Fibroblast of peridontal ligament (primary cell): ENCODE measurements at regions not wholly inside any gene's neighbourhood (a gene's known extent, or its start where the extent isn't known, plus 50 kb on each side); places are given as distances from the start of the nearest gene placed in this dataset.
A peak's percentile ranks its signal among the peaks of the same experiment; 100 is the strongest.

Experiments used
- DNase-seq: peaks from one replicate; pipeline ENCODE4 v3.0.0-alpha.2; 2010; ENCODE audit errors: extremely low read depth

DNA sequence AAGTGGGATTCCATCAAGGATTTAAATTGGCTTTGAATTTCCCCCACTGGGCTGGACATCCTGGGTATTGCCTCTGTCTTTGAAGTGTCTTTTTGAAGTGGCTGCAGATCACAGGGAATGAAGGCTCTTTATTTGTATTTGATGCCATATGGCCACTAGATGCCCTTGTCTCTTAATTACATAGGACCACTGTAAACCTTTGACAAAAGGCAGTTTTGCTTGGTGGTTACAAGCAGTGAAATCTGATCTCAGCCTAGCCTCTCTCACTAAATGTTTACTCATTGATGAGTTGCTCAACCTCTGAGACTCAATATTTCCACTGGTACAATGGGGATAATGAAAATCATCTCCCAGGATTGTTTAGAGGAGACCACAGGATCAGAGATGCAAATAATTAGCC, 102.2 kb downstream of the INSIG2 start:
- DNase-seq = no peak

DNA sequence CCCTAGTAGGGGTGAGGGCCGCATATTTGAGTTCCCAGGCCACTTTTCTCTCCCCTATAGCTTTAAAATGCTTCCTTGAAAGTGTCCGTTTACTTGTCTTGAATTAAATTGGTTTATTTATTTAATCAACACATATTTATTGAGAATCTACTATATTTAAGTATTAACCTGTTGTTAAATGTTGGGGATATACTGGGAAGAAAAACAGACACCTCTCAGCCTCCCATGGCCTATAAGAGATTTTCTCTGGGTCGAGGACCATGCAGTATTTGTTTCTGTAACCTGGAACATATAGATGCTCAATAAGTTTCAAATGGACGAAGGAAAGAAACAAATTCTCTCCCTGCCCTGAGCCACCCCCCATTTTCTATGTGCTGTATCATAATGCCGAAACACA, 98.6 kb downstream of the INSIG2 start:
- DNase-seq = no peak

DNA sequence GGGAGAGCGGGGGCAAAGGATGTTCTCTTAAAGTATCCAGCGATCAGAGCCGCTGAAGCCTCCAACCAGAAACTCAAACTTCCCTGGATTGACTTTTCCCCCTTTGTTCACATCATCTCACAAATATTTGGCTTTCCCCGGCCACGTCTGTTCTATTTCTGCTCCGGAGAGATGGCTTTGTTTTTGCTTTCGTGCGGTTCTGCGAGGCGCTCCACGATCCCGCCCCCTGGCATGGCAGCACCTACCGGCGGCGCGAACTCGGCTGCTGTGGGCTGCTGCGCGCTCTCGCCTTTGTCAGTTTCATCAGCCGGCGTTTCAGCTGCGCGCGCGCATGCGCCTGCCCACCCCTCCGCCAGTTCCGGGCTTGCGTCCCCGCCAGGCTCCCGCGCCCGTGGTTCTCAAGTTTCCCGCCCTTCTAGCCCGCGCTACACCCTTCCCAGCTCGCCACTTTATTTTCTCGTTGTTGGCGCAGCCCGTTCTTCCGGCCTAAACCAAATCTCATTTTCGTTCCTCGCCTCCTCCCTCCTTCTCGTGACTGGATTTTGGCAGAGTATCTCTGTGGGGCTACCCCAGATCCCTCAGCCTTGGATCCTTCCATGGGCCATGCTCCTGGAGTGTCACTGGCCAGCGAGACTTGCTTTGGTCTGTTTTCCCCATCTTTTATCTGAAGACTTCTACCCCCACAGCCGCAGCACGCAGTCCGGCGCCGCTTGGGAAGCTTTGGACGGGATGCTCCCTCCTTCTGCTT, 98.0 kb downstream of the INSIG2 start:
- peak; percentile 73 for DNase-seq

DNA sequence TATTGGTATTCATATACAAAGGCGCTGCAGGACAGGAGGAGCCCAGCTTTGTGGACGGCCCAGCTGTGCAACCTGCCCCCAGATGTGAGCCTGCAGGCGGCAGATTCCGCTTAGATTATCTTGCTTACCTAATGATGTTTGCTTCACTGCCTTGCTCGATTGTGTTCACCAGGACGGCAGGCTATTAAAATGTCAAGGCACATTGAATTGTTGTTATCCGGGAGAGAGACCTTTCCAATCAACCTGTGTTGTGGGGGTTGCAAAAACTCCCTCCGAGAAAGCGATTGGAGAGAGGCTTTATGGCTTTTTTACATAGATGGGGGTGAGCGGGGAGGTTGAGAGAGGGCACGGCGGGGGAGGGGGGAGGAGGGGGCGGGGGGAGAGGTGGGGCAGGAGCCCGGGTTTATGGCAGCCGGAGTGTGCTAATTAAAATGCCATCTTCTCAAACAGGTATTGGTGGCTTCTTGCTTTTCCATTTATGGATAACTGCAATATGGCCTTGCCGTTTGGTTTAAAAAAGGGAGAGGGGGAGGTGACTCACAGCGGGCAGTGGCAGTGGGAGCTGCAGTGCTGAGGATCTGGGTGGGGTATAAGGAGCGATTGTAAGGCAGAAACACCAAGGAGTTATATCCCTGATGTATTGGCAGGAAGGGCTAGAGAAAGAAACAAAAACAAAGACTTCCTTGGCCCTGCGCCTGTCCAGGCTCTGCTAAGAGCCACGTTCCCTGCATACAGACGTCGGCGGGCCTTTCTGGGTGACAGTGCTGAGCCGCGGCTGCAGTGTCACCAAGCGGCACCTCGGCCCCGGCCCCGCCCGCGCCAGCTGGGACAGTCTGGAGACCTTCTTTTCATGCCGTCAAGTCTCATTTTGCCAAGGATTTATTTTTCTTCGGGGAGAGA, 97.2 kb downstream of the INSIG2 start:
- DNase-seq = peak; percentile 26

- no peak for DNase-seq
Measured at GRCh38 chr2:118183381-118183780, 95.1 kb downstream of the INSIG2 start.

DNA sequence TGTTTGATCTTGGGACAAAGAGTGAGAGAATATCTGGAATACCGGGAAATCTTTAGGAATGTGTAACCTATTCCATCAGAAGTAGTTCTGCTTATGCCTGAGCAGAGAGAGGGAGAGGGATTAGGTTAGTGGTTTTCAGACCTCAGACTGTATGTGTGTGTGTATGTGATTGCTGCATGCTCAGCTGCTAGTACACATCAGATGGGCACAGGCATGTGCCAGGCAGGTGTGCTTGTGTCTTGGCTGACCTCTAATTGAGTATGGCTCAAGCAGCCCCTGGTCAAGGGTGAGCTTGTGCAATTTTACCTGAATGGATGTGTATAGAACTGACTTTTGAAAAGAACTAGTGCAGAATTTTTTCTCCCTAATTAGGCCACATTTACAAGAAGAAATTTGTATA, 91.2 kb downstream of the INSIG2 start:
- DNase-seq = no peak

DNA sequence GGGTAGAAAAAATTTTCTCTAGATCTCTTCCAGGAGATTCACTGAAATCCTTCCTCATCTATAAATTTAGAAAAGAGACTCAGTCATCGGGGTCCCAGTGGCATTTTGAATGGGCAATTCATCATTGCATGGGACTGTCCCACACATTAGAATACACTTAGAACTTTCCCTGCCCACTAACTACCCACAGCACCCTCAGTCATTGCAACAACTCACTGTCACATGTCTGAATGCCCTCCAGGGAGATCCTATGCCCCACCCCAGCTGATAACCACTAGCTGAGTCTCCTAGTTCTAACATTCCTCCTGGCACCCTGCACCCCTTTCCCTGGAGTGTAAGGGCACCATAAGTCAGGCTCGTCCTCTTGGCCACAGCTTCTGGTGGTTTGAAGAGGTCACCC, 89.6 kb downstream of the INSIG2 start:
- DNase-seq = no peak

- DNase-seq = no peak
Measured at GRCh38 chr2:118177318-118177717, 89.0 kb downstream of the INSIG2 start.

DNA sequence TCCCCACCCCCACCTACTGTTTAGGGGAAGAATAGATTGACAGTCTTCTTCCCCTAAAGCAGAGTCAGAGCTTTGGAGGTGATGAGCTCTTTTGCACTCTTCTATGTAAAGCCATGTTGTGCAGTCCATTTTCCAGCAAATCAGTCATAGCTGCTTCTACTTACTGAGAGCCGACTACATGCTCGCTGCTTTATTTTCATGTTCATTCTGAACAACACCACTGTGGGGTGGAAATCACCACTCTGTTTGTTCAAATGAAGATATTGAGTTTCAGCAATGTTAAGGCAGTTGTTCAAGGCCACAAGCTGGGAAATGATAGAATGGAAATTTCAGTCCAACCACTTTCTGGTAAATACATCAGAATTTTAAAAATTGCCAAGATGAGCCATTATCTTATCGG, 88.3 kb downstream of the INSIG2 start:
- no peak for DNase-seq

- DNase-seq = no peak
Measured at GRCh38 chr2:118171546-118171945, 83.3 kb downstream of the INSIG2 start.

GRCh38 chr2:118169359-118170005, 81.2 kb downstream of the INSIG2 start:
- DNase-seq = no peak

DNA sequence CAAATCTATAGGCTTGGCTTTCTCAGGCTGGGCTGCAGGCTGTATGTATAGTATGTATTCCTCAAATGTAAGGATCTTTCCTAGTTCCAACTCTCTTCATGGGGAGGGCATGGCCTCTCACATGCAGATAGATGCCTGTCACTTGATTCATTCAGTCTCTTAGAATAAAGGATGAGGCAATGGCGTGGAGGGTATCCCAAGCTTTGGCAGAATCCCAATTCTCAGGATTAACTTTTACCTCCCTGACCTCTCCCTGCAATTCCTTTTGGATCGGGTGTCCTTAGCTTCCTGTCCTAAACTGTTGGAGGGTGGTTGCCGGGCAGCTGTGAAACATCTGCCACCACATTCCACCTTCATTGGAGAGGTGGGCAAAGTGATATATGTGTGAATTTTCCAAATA, 80.3 kb downstream of the INSIG2 start:
- no peak for DNase-seq

- no peak for DNase-seq
Measured at GRCh38 chr2:118167026-118167425, 78.8 kb downstream of the INSIG2 start.

- no peak for DNase-seq
Measured at GRCh38 chr2:118166242-118166641, 78.0 kb downstream of the INSIG2 start.

GRCh38 chr2:118165595-118165994, 77.3 kb downstream of the INSIG2 start:
- DNase-seq = no peak
